GM12891 (cell line): ENCODE measurements at regions not wholly inside any gene's neighbourhood (a gene's known extent, or its start where the extent isn't known, plus 50 kb on each side); places are given as distances from the start of the nearest gene placed in this dataset.
"Not testable (repeated sequence)": the region's sequence is repeated elsewhere in the genome, so short reads cannot be mapped to it uniquely, and the experiment has no call there.

Source experiments
- DNase-seq: peaks from one replicate; pipeline ENCODE4 v3.0.0; 2011; ENCODE audit warnings: low spot score; ENCODE audit not compliant: insufficient read length
- FAIRE-seq: peaks from 2 replicates; lab custom pipeline; 2011; peaks lifted over from hg19 to GRCh38; lab: Jason Lieb, UNC
- PAX5 ChIP-seq: IDR thresholded peaks from 2 replicates; pipeline ENCODE4 v1.6.1; 2011; ENCODE audit warnings: low read length, moderate library complexity, mild to moderate bottlenecking; ENCODE audit not compliant: insufficient read depth, severe bottlenecking
- POLR2A ChIP-seq: IDR thresholded peaks from 2 replicates; pipeline ENCODE4 v1.6.1; 2011; ENCODE audit warnings: low read depth, low read length, control low read depth
- POLR2AphosphoS5 ChIP-seq: IDR thresholded peaks from 2 replicates; pipeline ENCODE4 v1.6.1; 2011; ENCODE audit warnings: low read depth, low read length, control low read depth
- POU2F2 ChIP-seq: IDR thresholded peaks from 2 replicates; pipeline ENCODE4 v1.6.1; 2011; ENCODE audit warnings: low read depth, mild to moderate bottlenecking, control low read depth, low read length, moderate library complexity
- SPI1 ChIP-seq: IDR thresholded peaks from 2 replicates; pipeline ENCODE4 v1.6.1; 2011; ENCODE audit warnings: low read depth, low read length, control low read depth
- TAF1 ChIP-seq: IDR thresholded peaks from 2 replicates; pipeline ENCODE4 v1.6.1; 2011; ENCODE audit warnings: low read depth, low read length, control low read depth

- TF ChIP-seq TAF1 (no peak), POU2F2 (no peak), POLR2AphosphoS5 (no peak), PAX5 (no peak), POLR2A (no peak), SPI1 (no peak)
- DNase-seq (no peak), FAIRE-seq (no peak)
Measured at GRCh38 chr4:16417198-16417597, 190.9 kb upstream of the TAPT1 start.

GRCh38 chr4:16416601-16417000, 190.3 kb upstream of the TAPT1 start:
- TF ChIP-seq POU2F2 (no peak), POLR2A (no peak), PAX5 (no peak), TAF1 (no peak), SPI1 (no peak), POLR2AphosphoS5 (no peak)
- no peak for DNase-seq
- FAIRE-seq: no peak

GRCh38 chr4:16415751-16416150, 189.5 kb upstream of the TAPT1 start:
- FAIRE-seq (no peak), DNase-seq (no peak)
- no peak for TF ChIP-seq TAF1
- TF ChIP-seq PAX5: no peak
- no peak for TF ChIP-seq POU2F2
- no peak for TF ChIP-seq SPI1
- no peak for TF ChIP-seq POLR2AphosphoS5
- no peak for TF ChIP-seq POLR2A

- DNase-seq: no peak
- FAIRE-seq: no peak
- TF ChIP-seq SPI1 (no peak), POLR2A (no peak), TAF1 (no peak), POLR2AphosphoS5 (no peak), PAX5 (no peak), POU2F2 (no peak)
Measured at GRCh38 chr4:16413814-16414555, 187.7 kb upstream of the TAPT1 start.

GRCh38 chr4:16411501-16412085, 185.3 kb upstream of the TAPT1 start:
- TF ChIP-seq TAF1 (no peak), SPI1 (no peak), POU2F2 (no peak), POLR2A (no peak), PAX5 (no peak)
- FAIRE-seq (no peak), DNase-seq (no peak)

GRCh38 chr4:16393216-16393615, 166.9 kb upstream of the TAPT1 start:
- not testable (repeated sequence) for FAIRE-seq, DNase-seq

GRCh38 chr4:16391196-16391595, 164.9 kb upstream of the TAPT1 start:
- no peak for DNase-seq
- FAIRE-seq: no peak
- TF ChIP-seq POU2F2 (no peak), SPI1 (no peak), PAX5 (no peak), POLR2AphosphoS5 (no peak), TAF1 (no peak), POLR2A (no peak)

- FAIRE-seq: no peak
- DNase-seq: no peak
- TF ChIP-seq PAX5 (no peak), POU2F2 (no peak), SPI1 (no peak), POLR2A (no peak), TAF1 (no peak), POLR2AphosphoS5 (no peak)
Measured at GRCh38 chr4:16387448-16387847, 161.2 kb upstream of the TAPT1 start.

GRCh38 chr4:16386711-16387320, 160.5 kb upstream of the TAPT1 start:
- FAIRE-seq: no peak
- DNase-seq: no peak
- TF ChIP-seq POU2F2 (no peak), SPI1 (no peak), PAX5 (no peak), TAF1 (no peak), POLR2A (no peak), POLR2AphosphoS5 (no peak)

- TF ChIP-seq SPI1 (no peak), PAX5 (no peak)
- no peak for FAIRE-seq
Measured at GRCh38 chr4:16384576-16384975, 158.3 kb upstream of the TAPT1 start.

More at GRCh38 chr4:16384576-16384975, 158.3 kb upstream of the TAPT1 start:
- DNase-seq: no peak
